Pons (tissue), 1 donor: ENCODE measurements at regions not wholly inside any gene's neighbourhood (a gene's known extent, or its start where the extent isn't known, plus 50 kb on each side); places are given as distances from the start of the nearest gene placed in this dataset.
"Not testable (repeated sequence)": the region's sequence is repeated elsewhere in the genome, so short reads cannot be mapped to it uniquely, and the experiment has no call there.

ENCODE experiments used
- DNase-seq: peaks from one replicate; pipeline ENCODE4 v3.0.0-alpha.2; 2016; ENCODE audit warnings: low spot score

GRCh38 chr9:13941714-13942113 lies 372.2 kb downstream of the NFIB start:
- DNase-seq, result no peak

- no peak for DNase-seq
Observed at GRCh38 chr9:13939701-13940490, 374.0 kb downstream of the NFIB start.

- no peak for DNase-seq
Observed at GRCh38 chr9:13939134-13939533, 374.8 kb downstream of the NFIB start.

- no peak for DNase-seq
Observed at GRCh38 chr9:13934416-13934815, 379.5 kb downstream of the NFIB start.

- DNase-seq, result no peak
Observed at GRCh38 chr9:13933268-13933656, 380.7 kb downstream of the NFIB start.

GRCh38 chr9:13932528-13933267 lies 381.2 kb downstream of the NFIB start:
- no peak for DNase-seq

GRCh38 chr9:13929013-13929412 lies 384.9 kb downstream of the NFIB start:
- DNase-seq, result no peak

GRCh38 chr9:13923381-13923780 lies 390.6 kb downstream of the NFIB start:
- no peak for DNase-seq

- no peak for DNase-seq
Observed at GRCh38 chr9:13920557-13920956, 393.4 kb downstream of the NFIB start.

GRCh38 chr9:13919401-13919800 lies 394.5 kb downstream of the NFIB start:
- DNase-seq, result no peak

GRCh38 chr9:13917534-13917933 lies 396.4 kb downstream of the NFIB start:
- DNase-seq, result no peak

- no peak for DNase-seq
Observed at GRCh38 chr9:13915591-13916301, 398.2 kb downstream of the NFIB start.

- no peak for DNase-seq
Observed at GRCh38 chr9:13915131-13915530, 398.8 kb downstream of the NFIB start.

- no peak for DNase-seq
Observed at GRCh38 chr9:13911473-13911872, 402.5 kb downstream of the NFIB start.

- DNase-seq, result not testable (repeated sequence)
Observed at GRCh38 chr9:13907842-13908241, 406.1 kb downstream of the NFIB start.

- DNase-seq, result no peak
Observed at GRCh38 chr9:13904746-13905145, 409.2 kb downstream of the NFIB start.

GRCh38 chr9:13904311-13904710 lies 409.6 kb downstream of the NFIB start:
- no peak for DNase-seq

- DNase-seq, result no peak
Observed at GRCh38 chr9:13902286-13903066, 411.5 kb downstream of the NFIB start.

- DNase-seq, result no peak
Observed at GRCh38 chr9:13901176-13901575, 412.8 kb downstream of the NFIB start.

- DNase-seq, result no peak
Observed at GRCh38 chr9:13900449-13900848, 413.5 kb downstream of the NFIB start.

- DNase-seq, result no peak
Observed at GRCh38 chr9:13899924-13900323, 414.0 kb downstream of the NFIB start.

- no peak for DNase-seq
Observed at GRCh38 chr9:13898957-13899356, 415.0 kb downstream of the NFIB start.
